Hepatocyte (in vitro differentiated cells): ENCODE measurements at regions not wholly inside any gene's neighbourhood (a gene's known extent, or its start where the extent isn't known, plus 50 kb on each side); places are given as distances from the start of the nearest gene placed in this dataset.
A peak's percentile ranks its signal among the peaks of the same experiment; 100 is the strongest.

Experiments
- DNase-seq: peaks from one replicate; pipeline ENCODE4 v3.0.0-alpha.2; 2016; ENCODE audit warnings: low spot score
- H2AFZ ChIP-seq: fragments of 200-600 bp; sonication (generic); 2 replicates; pipeline ENCODE4 v1.6.0; 2016; ENCODE audit warnings: antibody characterized with exemption, mild to moderate bottlenecking
- H3K27ac ChIP-seq: fragments of 200-600 bp; sonication (generic); 2 replicates; pipeline ENCODE4 v1.5.1; 2016; ENCODE audit warnings: mild to moderate bottlenecking
- H3K27me3 ChIP-seq: fragments of 200-600 bp; sonication (generic); 2 replicates; pipeline ENCODE4 v1.6.1; 2016
- H3K36me3 ChIP-seq: fragments of 200-600 bp; sonication (generic); replicated peaks from 2 replicates; pipeline ENCODE4 v1.5.1; 2016; ENCODE audit warnings: low read depth; ENCODE audit not compliant: insufficient read depth
- H3K4me1 ChIP-seq: fragments of 200-600 bp; sonication (generic); 2 replicates; pipeline ENCODE4 v1.5.1; 2016; ENCODE audit warnings: mild to moderate bottlenecking, moderate library complexity; ENCODE audit not compliant: insufficient read depth
- H3K4me2 ChIP-seq: fragments of 200-600 bp; sonication (generic); 2 replicates; pipeline ENCODE4 v1.6.0; 2016
- H3K4me3 ChIP-seq: fragments of 200-600 bp; sonication (generic); 2 replicates; pipeline ENCODE4 v1.5.1; 2016; ENCODE audit warnings: mild to moderate bottlenecking
- H3K79me2 ChIP-seq: fragments of 200-600 bp; sonication (generic); 2 replicates; pipeline ENCODE4 v1.6.0; 2017; ENCODE audit warnings: mild to moderate bottlenecking
- H3K9me2 ChIP-seq: fragments of 200-600 bp; sonication (generic); replicated peaks from 2 replicates; pipeline ENCODE4 v1.6.0; 2017; ENCODE audit warnings: mild to moderate bottlenecking; ENCODE audit not compliant: insufficient read depth
- H3K9me3 ChIP-seq: fragments of 200-600 bp; sonication (generic); 2 replicates; pipeline ENCODE4 v1.5.1; 2016; ENCODE audit warnings: low read depth, mild to moderate bottlenecking
- H4K20me1 ChIP-seq: fragments of 200-600 bp; sonication (generic); 2 replicates; pipeline ENCODE4 v1.6.0; 2016; ENCODE audit warnings: mild to moderate bottlenecking; ENCODE audit not compliant: insufficient read depth, poor library complexity, severe bottlenecking
- EZH2 ChIP-seq: fragments of 200-600 bp; sonication (generic); IDR thresholded peaks from 2 replicates; pipeline ENCODE4 v1.6.1; 2016; ENCODE audit warnings: antibody characterized with exemption, mild to moderate bottlenecking, borderline replicate concordance
- EZH2phosphoT487 ChIP-seq: fragments of 200-600 bp; sonication (generic); IDR thresholded peaks from one replicate; pipeline ENCODE4 v1.6.1; 2018; ENCODE audit warnings: antibody characterized with exemption, mild to moderate bottlenecking, low read depth, moderate library complexity; ENCODE audit not compliant: unreplicated experiment, severe bottlenecking
- WGBS: methylation state at CpG from one replicate; pipeline ENCODE4 v1.1.6; 2016; ENCODE audit warnings: low lambda C conversion rate; ENCODE audit errors: missing lambda C conversion rate; 5-methylcytosine and 5-hydroxymethylcytosine counted together
- TF ChIP-seq, protein P1 (sequence below): fragments of 200-600 bp; sonication (generic); IDR thresholded peaks from 2 replicates; pipeline ENCODE4 v1.5.1; 2016; ENCODE audit warnings: antibody characterized with exemption, mild to moderate bottlenecking; ENCODE audit not compliant: poor library complexity

DNA sequence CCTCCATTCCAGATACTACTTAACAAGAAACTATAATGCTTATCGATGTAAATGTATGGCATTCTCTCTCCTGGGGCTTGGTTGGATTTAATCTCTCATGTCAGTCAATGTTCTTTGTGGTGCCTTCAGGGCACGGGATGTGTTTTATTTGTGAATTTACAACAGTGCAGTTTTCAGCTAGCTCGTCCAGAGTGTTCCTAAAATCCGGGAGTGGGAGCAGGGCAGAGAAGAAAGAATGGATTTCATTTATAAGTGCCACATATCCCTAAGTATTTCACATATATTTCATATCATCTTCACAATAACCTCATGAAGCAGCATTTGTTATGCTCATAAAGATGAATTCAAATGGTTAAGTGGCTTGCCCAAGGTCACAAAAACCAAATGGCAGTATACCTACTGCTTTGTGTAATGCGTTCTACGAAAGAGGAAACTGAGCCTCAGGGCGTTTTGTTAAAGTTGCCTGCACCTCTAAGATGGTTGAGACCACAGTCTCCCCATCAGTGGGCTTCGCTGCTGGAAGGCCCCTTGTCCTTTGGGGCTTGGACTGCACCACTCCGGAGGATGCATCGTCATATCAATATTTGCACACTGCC lies 134.7 kb upstream of the MGAT5 start:
- H3K79me2 ChIP-seq: peaks cover 21% of the 10 kb centered on the region
- DNase-seq: no peak
- H3K4me1 ChIP-seq: peaks cover 22% of the 10 kb centered on the region
- no peaks in the 10 kb centered on the region for H3K27me3 ChIP-seq
- no peaks in the 10 kb centered on the region for H3K36me3 ChIP-seq
- H4K20me1 ChIP-seq: no peaks in the 10 kb centered on the region
- H3K9me3 ChIP-seq: no peaks in the 10 kb centered on the region
- no peak overlapping the region for H3K27ac ChIP-seq
- H3K9me2 ChIP-seq: no peaks in the 10 kb centered on the region
- no peak overlapping the region for H3K4me3 ChIP-seq
- TF ChIP-seq EZH2: no peak
- TF ChIP-seq EZH2phosphoT487: no peak
- TF ChIP-seq, protein P1, sequence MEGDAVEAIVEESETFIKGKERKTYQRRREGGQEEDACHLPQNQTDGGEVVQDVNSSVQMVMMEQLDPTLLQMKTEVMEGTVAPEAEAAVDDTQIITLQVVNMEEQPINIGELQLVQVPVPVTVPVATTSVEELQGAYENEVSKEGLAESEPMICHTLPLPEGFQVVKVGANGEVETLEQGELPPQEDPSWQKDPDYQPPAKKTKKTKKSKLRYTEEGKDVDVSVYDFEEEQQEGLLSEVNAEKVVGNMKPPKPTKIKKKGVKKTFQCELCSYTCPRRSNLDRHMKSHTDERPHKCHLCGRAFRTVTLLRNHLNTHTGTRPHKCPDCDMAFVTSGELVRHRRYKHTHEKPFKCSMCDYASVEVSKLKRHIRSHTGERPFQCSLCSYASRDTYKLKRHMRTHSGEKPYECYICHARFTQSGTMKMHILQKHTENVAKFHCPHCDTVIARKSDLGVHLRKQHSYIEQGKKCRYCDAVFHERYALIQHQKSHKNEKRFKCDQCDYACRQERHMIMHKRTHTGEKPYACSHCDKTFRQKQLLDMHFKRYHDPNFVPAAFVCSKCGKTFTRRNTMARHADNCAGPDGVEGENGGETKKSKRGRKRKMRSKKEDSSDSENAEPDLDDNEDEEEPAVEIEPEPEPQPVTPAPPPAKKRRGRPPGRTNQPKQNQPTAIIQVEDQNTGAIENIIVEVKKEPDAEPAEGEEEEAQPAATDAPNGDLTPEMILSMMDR: no peak
- WGBS: 26% methylated on average over 10 of the region's 10 CpGs
- peak overlapping the region; percentile 92 for H3K4me2 ChIP-seq
- H2AFZ ChIP-seq: no peak overlapping the region

DNA sequence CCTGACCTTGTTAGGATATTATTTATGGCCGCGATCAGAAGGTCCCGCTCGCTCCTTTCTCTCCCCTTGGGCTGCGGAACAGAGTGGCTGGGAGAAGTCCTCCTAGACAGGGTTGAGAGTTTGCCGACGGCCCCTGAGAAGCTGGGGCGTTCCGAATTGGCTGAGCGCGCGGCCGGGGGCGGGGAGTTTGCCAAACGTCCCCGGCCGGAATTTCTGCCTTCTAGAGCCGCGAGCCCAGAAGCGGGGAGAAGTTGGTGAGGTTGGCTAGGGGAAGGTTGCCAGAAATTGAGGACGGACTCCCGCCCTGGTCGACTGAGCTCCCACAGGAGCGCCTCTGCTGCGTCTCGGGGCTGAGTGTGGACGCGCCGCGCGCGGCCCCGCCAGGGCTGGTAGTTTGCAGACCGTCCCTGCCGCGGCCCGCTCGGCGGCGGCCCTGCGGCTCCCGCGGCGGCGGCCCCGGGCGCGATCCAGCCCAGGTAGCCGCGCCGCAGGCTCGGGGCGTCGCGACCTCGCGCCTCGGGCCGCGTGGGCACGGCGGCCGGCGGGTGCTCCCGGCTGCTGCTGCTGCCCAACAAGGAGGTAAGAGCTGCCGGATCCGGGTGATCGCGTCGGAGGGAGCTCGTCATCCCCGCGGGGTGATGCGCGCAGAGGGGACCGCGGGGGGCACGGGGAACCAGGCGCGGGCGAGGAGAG lies 134.0 kb upstream of the MGAT5 start:
- Histone ChIP-seq H3K4me1 (peaks cover 25% of the 10 kb centered on the region), H3K9me3 (no peaks in the 10 kb centered on the region), H4K20me1 (no peaks in the 10 kb centered on the region), H3K9me2 (no peaks in the 10 kb centered on the region), H3K4me3 (peak overlapping the region; percentile 89), H3K27ac (peak overlapping the region; percentile 80), H3K36me3 (no peaks in the 10 kb centered on the region), H3K4me2 (peak overlapping the region; percentile 92), H3K27me3 (no peaks in the 10 kb centered on the region), H3K79me2 (peaks cover 23% of the 10 kb centered on the region), H2AFZ (peak overlapping the region; percentile 78)
- WGBS: under 1% methylated on average over 67 of the region's 81 CpGs
- peak; percentile 91 for DNase-seq
- TF ChIP-seq EZH2phosphoT487 (no peak), EZH2 (no peak)
- TF ChIP-seq, protein P1: no peak

DNA sequence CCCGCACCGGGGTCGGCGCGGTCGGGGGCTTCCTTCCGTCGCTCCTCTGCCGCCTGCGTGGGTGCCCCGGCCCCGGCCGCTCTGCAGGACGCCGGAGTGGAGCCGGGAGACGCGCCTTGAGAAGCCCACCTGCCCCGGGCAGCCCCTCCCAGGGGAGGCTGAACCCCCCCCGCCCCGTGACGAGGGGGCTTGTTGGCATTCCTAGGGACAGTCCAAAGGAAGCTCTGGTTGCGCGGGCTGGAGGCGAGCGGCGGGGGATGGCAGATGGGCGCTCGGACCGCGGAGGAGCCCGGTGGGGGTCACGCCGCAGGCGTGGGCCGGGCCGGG lies 133.5 kb upstream of the MGAT5 start:
- Histone ChIP-seq H2AFZ (peak overlapping the region; percentile 78), H3K4me1 (peaks cover 30% of the 10 kb centered on the region), H3K79me2 (peaks cover 28% of the 10 kb centered on the region), H3K36me3 (no peaks in the 10 kb centered on the region), H3K27ac (peak overlapping the region; percentile 77), H3K9me3 (no peaks in the 10 kb centered on the region), H3K27me3 (no peaks in the 10 kb centered on the region), H3K4me2 (peak overlapping the region; percentile 92), H4K20me1 (no peaks in the 10 kb centered on the region), H3K9me2 (no peaks in the 10 kb centered on the region), H3K4me3 (peak overlapping the region; percentile 89)
- TF ChIP-seq, protein P1: no peak
- TF ChIP-seq EZH2phosphoT487 (no peak), EZH2 (no peak)
- no CpG with 5 or more reads among the region's 37 CpGs for WGBS
- peak; percentile 49 for DNase-seq
